ENCODE measurements at regions not wholly inside any gene's neighbourhood (a gene's known extent, or its start where the extent isn't known, plus 50 kb on each side); places are given as distances from the start of the nearest gene placed in this dataset.

GRCh38 chr1:209377995-209378394 is 205.5 kb upstream of the CAMK1G start:
- Histone ChIP-seq H3K27me3 (no peaks in the 10 kb centered on the region), H3K4me1 (no peaks in the 10 kb centered on the region), H3K27ac (no peak overlapping the region), H3K4me3 (no peak overlapping the region), H3K36me3 (no peaks in the 10 kb centered on the region), H3K9me3 (no peaks in the 10 kb centered on the region)
- intact Hi-C loops (cut with DNase I): no loop called here
- no peak for TF ChIP-seq CTCF (IDR thresholded peaks at IDR 0.05)
- DNase-seq (ENCODE audit: low spot score in 2 of 2): no peak

DNA sequence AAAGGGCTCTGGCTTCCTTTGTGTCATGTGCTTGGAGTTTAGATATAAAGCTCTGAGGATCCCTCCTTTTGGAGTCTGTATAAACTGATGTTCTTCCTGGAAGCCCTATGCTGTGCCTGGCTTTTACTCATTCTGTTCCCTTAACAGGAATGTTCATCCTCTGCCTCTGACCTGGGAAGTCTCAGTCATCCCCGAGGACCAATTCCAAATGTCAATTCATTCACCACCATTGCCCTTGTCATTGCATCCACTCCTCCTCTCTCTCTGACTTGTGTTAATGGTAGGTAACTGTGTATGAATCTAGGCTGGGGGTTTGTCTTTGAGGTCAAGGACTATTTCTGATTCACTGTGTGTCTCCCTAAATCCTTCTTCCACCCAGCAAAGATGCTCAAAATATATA is 204.2 kb upstream of the CAMK1G start:
- Histone ChIP-seq H3K27me3 (no peaks in the 10 kb centered on the region), H3K27ac (no peak overlapping the region), H3K4me3 (no peak overlapping the region), H3K36me3 (no peaks in the 10 kb centered on the region), H3K9me3 (no peaks in the 10 kb centered on the region), H3K4me1 (no peaks in the 10 kb centered on the region)
- no peak for TF ChIP-seq CTCF (IDR thresholded peaks at IDR 0.05)
- intact Hi-C loops (cut with DNase I): no loop called here
- no peak for DNase-seq (ENCODE audit: low spot score in 2 of 2)

GRCh38 chr1:209380420-209380819 is 203.1 kb upstream of the CAMK1G start:
- DNase-seq (ENCODE audit: low spot score in 2 of 2): no peak
- no peak for TF ChIP-seq CTCF (IDR thresholded peaks at IDR 0.05)
- Histone ChIP-seq H3K4me3 (no peak overlapping the region), H3K27ac (no peak overlapping the region), H3K36me3 (no peaks in the 10 kb centered on the region), H3K27me3 (no peaks in the 10 kb centered on the region), H3K4me1 (no peaks in the 10 kb centered on the region), H3K9me3 (no peaks in the 10 kb centered on the region)
- intact Hi-C loops (cut with DNase I): no loop called here

DNA sequence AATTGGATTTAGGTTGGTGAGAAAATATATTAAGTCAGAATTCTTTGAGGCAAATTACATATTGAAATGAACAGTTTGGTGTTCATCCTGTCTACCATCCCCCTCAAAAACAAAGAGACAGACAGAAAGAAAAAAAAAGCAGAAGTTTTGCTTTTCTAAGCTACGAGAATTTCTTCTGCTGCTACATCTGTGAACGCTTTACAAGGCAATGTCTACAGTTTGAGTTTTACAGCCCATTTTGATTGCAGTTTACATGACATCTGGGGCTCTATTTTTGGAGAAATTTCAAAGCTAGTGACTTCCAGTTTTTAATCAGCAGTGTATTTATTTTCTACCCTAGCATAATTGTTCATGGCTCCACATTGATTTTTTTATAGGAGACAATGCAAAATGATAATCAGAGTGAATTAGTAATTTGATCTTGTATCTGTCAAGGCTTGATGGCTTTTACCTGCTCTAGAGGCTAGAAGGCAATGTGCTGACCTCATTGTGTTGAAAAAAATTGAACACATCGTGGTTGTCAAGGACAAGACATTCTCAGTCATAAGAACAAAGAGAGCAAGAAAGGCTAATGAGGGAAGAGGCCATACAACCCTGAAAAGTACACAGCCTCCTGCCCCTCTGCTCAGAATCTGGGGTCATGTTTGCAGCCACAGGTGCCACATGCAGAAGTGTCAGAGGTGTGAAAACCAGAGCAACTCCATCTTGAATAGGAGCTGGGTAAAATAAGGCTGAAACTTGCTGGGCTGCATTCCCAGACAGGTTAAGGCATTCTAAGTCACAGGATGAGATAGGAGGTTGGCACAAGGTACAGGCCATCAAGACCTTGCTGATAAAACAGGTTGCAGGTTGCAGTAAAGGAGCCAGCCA is 201.0 kb upstream of the CAMK1G start:
- DNase-seq (ENCODE audit: low spot score in 2 of 2): no peak
- H3K27me3 ChIP-seq: no peaks in the 10 kb centered on the region
- H3K4me3 ChIP-seq: no peak overlapping the region
- no peaks in the 10 kb centered on the region for H3K4me1 ChIP-seq
- H3K9me3 ChIP-seq: no peaks in the 10 kb centered on the region
- no peaks in the 10 kb centered on the region for H3K36me3 ChIP-seq
- no peak overlapping the region for H3K27ac ChIP-seq
- no peak for TF ChIP-seq CTCF (IDR thresholded peaks at IDR 0.05)
- intact Hi-C loops (cut with DNase I): no loop called here

- intact Hi-C loops (cut with DNase I): no loop called here
- Histone ChIP-seq H3K4me3 (no peak overlapping the region), H3K4me1 (no peaks in the 10 kb centered on the region), H3K27me3 (no peaks in the 10 kb centered on the region), H3K9me3 (no peaks in the 10 kb centered on the region), H3K27ac (no peak overlapping the region), H3K36me3 (no peaks in the 10 kb centered on the region)
- no peak for DNase-seq (ENCODE audit: low spot score in 2 of 2)
- no peak for TF ChIP-seq CTCF (IDR thresholded peaks at IDR 0.05)
Measured at GRCh38 chr1:209383422-209383821, 200.1 kb upstream of the CAMK1G start.

Measured in ascending aorta (tissue), 2 donors.